ENCODE measurements at regions not wholly inside any gene's neighbourhood (a gene's known extent, or its start where the extent isn't known, plus 50 kb on each side); places are given as distances from the start of the nearest gene placed in this dataset.

- ChIA-PET POLR2A (no interaction called here), CTCF (no interaction called here)
- H3K36me3 Mint-ChIP-seq (ENCODE audit: low read depth) = no peaks in the 10 kb centered on the region
Measured at GRCh38 chr5:23648656-23649055, 141.2 kb downstream of the PRDM9 start.

GRCh38 chr5:23649594-23649993 is 142.2 kb downstream of the PRDM9 start:
- Mint-ChIP-seq H3K27ac (no peak overlapping the region), H3K36me3 (ENCODE audit: low read depth) (no peaks in the 10 kb centered on the region), H3K4me3 (no peak overlapping the region), H3K9me3 (peaks cover 25% of the 10 kb centered on the region), H3K27me3 (no peaks in the 10 kb centered on the region), H3K4me1 (no peaks in the 10 kb centered on the region)
- ChIA-PET CTCF (no interaction called here), POLR2A (no interaction called here)
- DNase-seq = no peak

More at GRCh38 chr5:23648656-23649055, 141.2 kb downstream of the PRDM9 start:
- no peak for DNase-seq
- Mint-ChIP-seq H3K9me3 (peaks cover 27% of the 10 kb centered on the region), H3K27ac (no peak overlapping the region), H3K27me3 (no peaks in the 10 kb centered on the region), H3K4me3 (no peak overlapping the region), H3K4me1 (no peaks in the 10 kb centered on the region)

GRCh38 chr5:23655674-23656073 is 148.3 kb downstream of the PRDM9 start:
- H3K4me1 Mint-ChIP-seq = no peaks in the 10 kb centered on the region
- POLR2A ChIA-PET = no interaction called here
- H3K4me3 Mint-ChIP-seq = no peak overlapping the region
- DNase-seq = no peak
- no peaks in the 10 kb centered on the region for H3K36me3 Mint-ChIP-seq (ENCODE audit: low read depth)
- H3K9me3 Mint-ChIP-seq = peaks cover 16% of the 10 kb centered on the region
- no peak overlapping the region for H3K27ac Mint-ChIP-seq
- H3K27me3 Mint-ChIP-seq = no peaks in the 10 kb centered on the region
- CTCF ChIA-PET = no interaction called here

- no peaks in the 10 kb centered on the region for H3K4me1 Mint-ChIP-seq
- H3K27ac Mint-ChIP-seq = no peak overlapping the region
- H3K27me3 Mint-ChIP-seq = no peaks in the 10 kb centered on the region
- DNase-seq = no peak
- CTCF ChIA-PET = no interaction called here
- no peaks in the 10 kb centered on the region for H3K36me3 Mint-ChIP-seq (ENCODE audit: low read depth)
- POLR2A ChIA-PET = no interaction called here
- no peak overlapping the region for H3K4me3 Mint-ChIP-seq
- H3K9me3 Mint-ChIP-seq = peaks cover 16% of the 10 kb centered on the region
Measured at GRCh38 chr5:23675456-23675855, 168.0 kb downstream of the PRDM9 start.

GRCh38 chr5:23677996-23678395 is 170.6 kb downstream of the PRDM9 start:
- peaks cover 10% of the 10 kb centered on the region for H3K9me3 Mint-ChIP-seq
- ChIA-PET CTCF (no interaction called here), POLR2A (no interaction called here)
- H3K27me3 Mint-ChIP-seq = no peaks in the 10 kb centered on the region
- no peak overlapping the region for H3K4me3 Mint-ChIP-seq
- H3K27ac Mint-ChIP-seq = no peak overlapping the region
- no peak for DNase-seq
- no peaks in the 10 kb centered on the region for H3K4me1 Mint-ChIP-seq
- H3K36me3 Mint-ChIP-seq (ENCODE audit: low read depth) = no peaks in the 10 kb centered on the region

GRCh38 chr5:23684103-23684502 is 176.7 kb downstream of the PRDM9 start:
- Mint-ChIP-seq H3K9me3 (peaks cover 14% of the 10 kb centered on the region), H3K4me3 (no peak overlapping the region), H3K27me3 (no peaks in the 10 kb centered on the region), H3K27ac (no peak overlapping the region), H3K4me1 (no peaks in the 10 kb centered on the region), H3K36me3 (ENCODE audit: low read depth) (no peaks in the 10 kb centered on the region)
- DNase-seq = no peak
- ChIA-PET POLR2A (no interaction called here), CTCF (no interaction called here)

GRCh38 chr5:23703940-23704855 is 196.8 kb downstream of the PRDM9 start:
- Mint-ChIP-seq H3K4me1 (no peaks in the 10 kb centered on the region), H3K36me3 (ENCODE audit: low read depth) (no peaks in the 10 kb centered on the region), H3K27ac (no peak overlapping the region), H3K27me3 (no peaks in the 10 kb centered on the region), H3K4me3 (no peak overlapping the region), H3K9me3 (peaks cover 10% of the 10 kb centered on the region)
- CTCF ChIA-PET = no interaction called here
- POLR2A ChIA-PET = no interaction called here
- DNase-seq = no peak

- no peak for DNase-seq
- Mint-ChIP-seq H3K27me3 (no peaks in the 10 kb centered on the region), H3K4me3 (no peak overlapping the region), H3K27ac (no peak overlapping the region), H3K36me3 (ENCODE audit: low read depth) (no peaks in the 10 kb centered on the region), H3K9me3 (peaks cover 5% of the 10 kb centered on the region), H3K4me1 (no peaks in the 10 kb centered on the region)
- ChIA-PET POLR2A (no interaction called here), CTCF (no interaction called here)
Measured at GRCh38 chr5:23717486-23717885, 210.1 kb downstream of the PRDM9 start.

GRCh38 chr5:23718564-23718963 is 211.2 kb downstream of the PRDM9 start:
- no peak overlapping the region for H3K27ac Mint-ChIP-seq
- no peaks in the 10 kb centered on the region for H3K36me3 Mint-ChIP-seq (ENCODE audit: low read depth)
- peaks cover 2% of the 10 kb centered on the region for H3K9me3 Mint-ChIP-seq
- CTCF ChIA-PET = no interaction called here
- H3K4me3 Mint-ChIP-seq = no peak overlapping the region
- no peaks in the 10 kb centered on the region for H3K27me3 Mint-ChIP-seq
- H3K4me1 Mint-ChIP-seq = no peaks in the 10 kb centered on the region
- POLR2A ChIA-PET = no interaction called here
- DNase-seq = no peak

GRCh38 chr5:23721336-23721735 is 213.9 kb downstream of the PRDM9 start:
- Mint-ChIP-seq H3K9me3 (no peaks in the 10 kb centered on the region), H3K4me1 (no peaks in the 10 kb centered on the region), H3K36me3 (ENCODE audit: low read depth) (no peaks in the 10 kb centered on the region), H3K4me3 (no peak overlapping the region), H3K27ac (no peak overlapping the region), H3K27me3 (no peaks in the 10 kb centered on the region)
- ChIA-PET CTCF (no interaction called here), POLR2A (no interaction called here)
- DNase-seq = no peak

GRCh38 chr5:23727271-23727670 is 219.9 kb downstream of the PRDM9 start:
- CTCF ChIA-PET = interaction anchor here (0.7 kb wide), 1 partner anchor 209 kb away, joined by 3 read pairs; no protein-coding TSS in a partner anchor
- no peak overlapping the region for H3K27ac Mint-ChIP-seq
- POLR2A ChIA-PET = no interaction called here
- no peaks in the 10 kb centered on the region for H3K4me1 Mint-ChIP-seq
- H3K9me3 Mint-ChIP-seq = peaks cover 8% of the 10 kb centered on the region
- H3K4me3 Mint-ChIP-seq = no peak overlapping the region
- no peak for DNase-seq
- H3K36me3 Mint-ChIP-seq (ENCODE audit: low read depth) = no peaks in the 10 kb centered on the region
- no peaks in the 10 kb centered on the region for H3K27me3 Mint-ChIP-seq

GRCh38 chr5:23730023-23730422 is 222.6 kb downstream of the PRDM9 start:
- Mint-ChIP-seq H3K4me1 (no peaks in the 10 kb centered on the region), H3K36me3 (ENCODE audit: low read depth) (no peaks in the 10 kb centered on the region)

GRCh38 chr5:23740029-23740428 is 232.6 kb downstream of the PRDM9 start:
- no peaks in the 10 kb centered on the region for H3K36me3 Mint-ChIP-seq (ENCODE audit: low read depth)
- peaks cover 6% of the 10 kb centered on the region for H3K9me3 Mint-ChIP-seq
- POLR2A ChIA-PET = no interaction called here
- no peak overlapping the region for H3K27ac Mint-ChIP-seq
- H3K27me3 Mint-ChIP-seq = no peaks in the 10 kb centered on the region
- DNase-seq = no peak
- H3K4me3 Mint-ChIP-seq = no peak overlapping the region
- CTCF ChIA-PET = no interaction called here
- no peaks in the 10 kb centered on the region for H3K4me1 Mint-ChIP-seq

More at GRCh38 chr5:23730023-23730422, 222.6 kb downstream of the PRDM9 start:
- no peaks in the 10 kb centered on the region for H3K27me3 Mint-ChIP-seq
- ChIA-PET CTCF (no interaction called here), POLR2A (no interaction called here)
- DNase-seq = no peak
- H3K4me3 Mint-ChIP-seq = no peak overlapping the region
- peaks cover 8% of the 10 kb centered on the region for H3K9me3 Mint-ChIP-seq
- H3K27ac Mint-ChIP-seq = no peak overlapping the region

- Mint-ChIP-seq H3K27ac (no peak overlapping the region), H3K27me3 (no peaks in the 10 kb centered on the region), H3K4me3 (no peak overlapping the region), H3K36me3 (ENCODE audit: low read depth) (no peaks in the 10 kb centered on the region), H3K9me3 (peaks cover 6% of the 10 kb centered on the region), H3K4me1 (no peaks in the 10 kb centered on the region)
- DNase-seq = no peak
- POLR2A ChIA-PET = no interaction called here
- CTCF ChIA-PET = no interaction called here
Measured at GRCh38 chr5:23742701-23743100, 235.3 kb downstream of the PRDM9 start.

Measured in activated CD4-positive, alpha-beta memory T cell treated with anti-CD3 and anti-CD28 coated beads, Interleukin-2, amount 10 ng/mL, durations not matched to agents 7 days and 5 days (primary cell).